PC-3 (cell line): ENCODE measurements at regions not wholly inside any gene's neighbourhood (a gene's known extent, or its start where the extent isn't known, plus 50 kb on each side); places are given as distances from the start of the nearest gene placed in this dataset.

ENCODE experiments used
- CTCF ChIP-seq: fragments of 300-600 bp; sonication (generic); conservative IDR thresholded peaks from 2 replicates; pipeline ENCODE4 v1.5.1; 2017; ENCODE audit warnings: antibody characterized with exemption, low read depth, mild to moderate bottlenecking, low read length
- EZH2 ChIP-seq: fragments of 300-600 bp; sonication (generic); IDR thresholded peaks from one replicate; pipeline ENCODE4 v1.6.1; 2017; ENCODE audit warnings: antibody characterized with exemption, mild to moderate bottlenecking, low read length; ENCODE audit not compliant: unreplicated experiment

- TF ChIP-seq CTCF = no peak
- TF ChIP-seq EZH2 = no peak
Measured at GRCh38 chr1:149844650-149845255, 54.6 kb upstream of the BOLA1 start.
